DMS 273 treated with DMSO at 0.1 percent for 48 hours (cell line): ENCODE measurements at regions not wholly inside any gene's neighbourhood (a gene's known extent, or its start where the extent isn't known, plus 50 kb on each side); places are given as distances from the start of the nearest gene placed in this dataset.
"Not testable (repeated sequence)": the region's sequence is repeated elsewhere in the genome, so short reads cannot be mapped to it uniquely, and the experiment has no call there.

ENCODE experiments used
- DNase-seq: peaks from one replicate; lab custom pipeline; 2025; lab: John Stamatoyannopoulos, UW

DNA sequence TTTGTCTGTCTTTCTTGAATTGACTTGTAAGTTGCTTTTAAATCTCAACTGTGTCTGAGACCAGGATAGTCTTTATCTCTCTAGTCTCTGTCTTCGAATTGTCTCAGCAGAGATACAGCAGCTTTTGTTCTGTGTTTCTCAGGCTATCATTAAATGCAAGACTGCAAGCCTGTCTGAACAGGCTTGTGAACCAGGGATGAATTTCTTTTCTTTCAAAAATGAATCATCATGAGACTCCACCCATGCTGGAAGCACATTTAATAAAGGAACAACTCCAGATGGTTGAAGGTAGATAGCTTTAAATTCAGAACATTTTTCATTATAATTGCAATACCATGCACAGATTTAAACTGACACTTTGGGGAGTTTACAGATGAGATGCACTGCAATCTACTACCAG, 155.9 kb downstream of the SEC23IP start:
- no peak for DNase-seq

DNA sequence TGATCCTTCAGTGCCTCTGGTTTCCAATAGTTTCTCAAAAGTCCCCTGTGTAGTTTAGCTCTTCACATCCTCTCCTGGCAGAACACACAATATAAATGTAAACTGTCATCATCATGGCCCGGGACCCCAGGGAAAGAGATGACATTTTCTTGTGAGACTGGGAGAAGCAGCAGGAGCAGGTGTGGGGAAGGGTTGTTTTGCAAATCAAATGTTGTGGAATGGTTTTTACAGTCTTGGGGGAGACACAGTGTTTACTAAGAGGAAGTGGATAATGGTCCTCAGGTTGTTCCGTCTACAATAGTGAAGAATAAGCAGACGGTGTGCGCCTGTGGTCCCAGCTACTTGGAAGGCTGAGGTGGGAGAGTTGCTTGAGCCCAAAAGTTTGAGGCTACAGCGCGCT, 159.1 kb downstream of the SEC23IP start:
- no peak for DNase-seq

- no peak for DNase-seq
Measured at GRCh38 chr10:120052964-120053702, 160.6 kb downstream of the SEC23IP start.

GRCh38 chr10:120059790-120060189, 167.3 kb downstream of the SEC23IP start:
- not testable (repeated sequence) for DNase-seq

GRCh38 chr10:120067427-120067826, 174.9 kb downstream of the SEC23IP start:
- no peak for DNase-seq

DNA sequence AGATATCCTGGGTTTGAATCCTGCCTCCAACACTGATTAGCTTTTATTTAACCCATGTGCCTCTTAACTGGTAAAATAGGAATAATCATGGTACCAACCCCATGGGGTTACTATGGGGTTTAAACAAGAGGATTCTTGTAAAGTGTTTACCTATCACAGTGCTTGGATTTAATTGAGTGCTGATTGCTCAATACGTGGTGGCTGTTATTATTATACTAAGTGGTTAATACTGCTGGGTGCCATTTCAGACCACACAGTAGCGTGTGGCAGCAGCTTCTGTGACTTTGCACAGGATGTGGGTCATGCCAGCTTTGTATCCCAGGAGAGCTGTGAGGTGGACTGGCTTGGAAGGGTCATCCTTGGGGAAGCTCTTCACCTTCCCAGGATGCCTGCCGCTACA, 177.2 kb downstream of the SEC23IP start:
- DNase-seq: no peak

DNA sequence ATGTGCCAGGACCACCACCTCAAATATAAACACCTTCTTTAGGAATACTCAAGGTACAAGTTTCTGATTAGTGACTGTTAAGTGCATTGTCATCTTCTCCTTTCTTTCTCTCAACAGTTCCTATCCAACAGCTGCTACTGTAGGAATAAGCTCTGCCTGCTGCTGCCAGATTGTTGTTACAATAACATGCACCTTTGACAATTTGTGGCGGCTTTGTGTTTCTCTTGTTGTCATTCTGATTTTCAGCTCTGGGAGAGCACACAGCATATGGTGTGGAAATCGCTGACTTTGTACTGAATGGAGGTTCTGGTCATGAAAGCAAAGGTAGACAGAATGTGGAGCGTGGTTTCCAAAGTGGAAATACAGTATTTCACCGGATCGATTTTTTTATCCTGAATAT, 182.8 kb downstream of the SEC23IP start:
- peak; percentile 69 for DNase-seq

DNA sequence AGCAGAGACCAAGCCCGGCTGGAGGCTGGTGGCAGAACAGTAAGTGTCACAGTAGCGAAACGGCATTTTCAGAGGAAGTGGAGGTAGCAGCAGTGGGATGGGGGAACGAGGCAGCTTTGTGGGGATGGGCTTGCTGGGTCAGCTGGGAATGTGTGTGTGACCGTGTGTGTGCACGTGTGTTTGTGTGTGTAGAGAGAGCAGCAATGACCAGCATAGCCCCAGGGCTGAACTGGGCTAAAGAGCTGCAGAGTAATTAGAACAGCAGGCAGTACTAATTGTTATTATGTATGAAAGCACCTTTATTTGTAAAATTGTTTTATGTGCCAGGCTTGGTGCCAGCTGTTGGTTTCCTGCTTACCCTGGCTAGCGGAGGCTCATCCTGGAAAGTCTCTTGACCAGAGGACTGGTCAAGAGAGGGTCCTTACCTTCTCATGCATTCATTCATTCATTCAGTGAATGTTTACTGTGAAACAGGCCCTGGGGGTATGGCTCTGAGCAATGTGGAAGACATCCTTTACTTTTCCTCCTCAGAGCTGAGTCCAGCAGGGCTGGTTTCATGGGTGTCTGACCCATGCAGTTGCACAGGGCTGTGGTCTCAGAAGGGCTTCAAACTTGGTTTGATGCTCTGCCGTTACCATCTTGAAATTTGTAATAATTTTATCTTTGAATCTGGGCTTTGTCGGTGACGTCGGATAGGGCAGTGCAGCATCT, 184.6 kb downstream of the SEC23IP start:
- no peak for DNase-seq

DNA sequence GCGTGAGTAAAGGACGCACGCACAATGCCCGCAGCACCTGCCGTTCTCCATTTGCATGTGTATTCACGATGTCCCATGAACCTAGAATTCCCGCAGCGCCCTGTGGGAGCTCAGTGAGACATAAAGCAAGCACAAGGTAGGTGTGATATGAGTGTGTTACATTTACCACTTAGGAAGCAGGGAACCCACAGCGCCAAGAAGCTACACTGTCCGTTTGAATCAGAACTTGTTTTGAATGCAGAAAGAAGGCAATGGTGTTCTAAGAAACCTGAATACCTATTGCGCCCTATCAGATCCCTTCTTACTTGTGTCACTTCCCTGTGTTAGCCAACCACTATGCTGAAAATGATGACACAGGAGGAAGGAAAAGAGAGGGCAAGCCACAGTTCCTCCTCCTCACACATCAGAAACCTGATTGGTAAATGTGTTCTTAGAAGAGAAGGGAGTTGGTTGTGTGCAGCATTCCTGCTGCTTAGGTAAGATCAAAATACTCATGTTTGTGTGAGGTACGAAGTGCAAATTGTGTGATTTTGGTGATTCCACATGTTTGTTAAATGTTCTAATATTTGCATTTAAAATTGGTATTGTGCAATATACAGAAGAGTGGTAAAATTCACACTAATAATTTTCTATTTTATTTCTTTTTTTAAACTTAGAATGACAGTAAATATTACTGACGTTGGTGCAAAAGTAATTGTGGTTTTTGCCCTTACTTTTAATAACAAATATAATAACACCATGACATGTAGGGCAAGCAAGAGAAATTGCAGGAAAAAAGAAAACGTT, 185.4 kb downstream of the SEC23IP start:
- no peak for DNase-seq

GRCh38 chr10:120085096-120085796, 192.7 kb downstream of the SEC23IP start:
- DNase-seq: peak; percentile 76

DNA sequence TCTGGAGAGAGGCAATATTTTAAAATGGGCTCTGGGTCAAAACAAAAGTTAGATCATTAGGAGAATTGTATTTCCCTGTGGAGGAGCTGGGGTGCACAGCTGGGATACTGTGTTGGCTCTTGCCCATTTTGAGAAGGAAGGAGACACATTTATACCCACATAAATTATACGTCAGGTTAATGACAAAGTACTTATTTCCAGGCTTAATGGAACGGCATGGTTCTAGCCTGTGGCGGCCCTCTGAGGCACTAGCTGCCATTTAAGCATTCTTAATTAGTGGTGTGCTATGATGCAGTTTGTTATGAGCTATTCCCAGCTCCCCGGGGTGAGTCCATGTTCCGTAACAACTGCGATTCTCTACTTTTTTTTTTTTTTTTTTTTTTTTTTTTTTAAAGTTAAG, 193.5 kb downstream of the SEC23IP start:
- peak; percentile 13 for DNase-seq

GRCh38 chr10:120087109-120087508, 194.6 kb downstream of the SEC23IP start:
- DNase-seq: no peak

GRCh38 chr10:120095875-120096274, 203.3 kb downstream of the SEC23IP start:
- DNase-seq: no peak

DNA sequence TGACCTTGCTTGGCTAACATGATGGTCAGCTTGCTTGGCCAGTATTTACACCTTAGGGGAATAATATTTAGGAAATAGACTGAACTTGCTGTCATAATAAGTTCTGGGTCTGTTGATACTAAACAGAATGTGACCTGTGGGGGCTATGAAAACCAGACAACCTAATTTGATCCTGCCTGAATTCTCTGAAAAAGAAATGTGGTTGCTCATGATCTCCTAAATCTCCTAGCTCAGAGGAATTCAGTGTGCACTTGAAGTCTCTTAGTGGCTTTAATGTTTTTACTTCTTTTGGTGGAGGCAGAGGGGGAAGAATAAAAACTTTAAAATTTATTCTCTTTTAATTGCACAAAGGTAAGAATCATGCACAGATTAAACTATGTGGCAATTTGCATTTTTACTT, 205.2 kb downstream of the SEC23IP start:
- DNase-seq: no peak

- DNase-seq: no peak
Measured at GRCh38 chr10:120098232-120098930, 205.9 kb downstream of the SEC23IP start.

DNA sequence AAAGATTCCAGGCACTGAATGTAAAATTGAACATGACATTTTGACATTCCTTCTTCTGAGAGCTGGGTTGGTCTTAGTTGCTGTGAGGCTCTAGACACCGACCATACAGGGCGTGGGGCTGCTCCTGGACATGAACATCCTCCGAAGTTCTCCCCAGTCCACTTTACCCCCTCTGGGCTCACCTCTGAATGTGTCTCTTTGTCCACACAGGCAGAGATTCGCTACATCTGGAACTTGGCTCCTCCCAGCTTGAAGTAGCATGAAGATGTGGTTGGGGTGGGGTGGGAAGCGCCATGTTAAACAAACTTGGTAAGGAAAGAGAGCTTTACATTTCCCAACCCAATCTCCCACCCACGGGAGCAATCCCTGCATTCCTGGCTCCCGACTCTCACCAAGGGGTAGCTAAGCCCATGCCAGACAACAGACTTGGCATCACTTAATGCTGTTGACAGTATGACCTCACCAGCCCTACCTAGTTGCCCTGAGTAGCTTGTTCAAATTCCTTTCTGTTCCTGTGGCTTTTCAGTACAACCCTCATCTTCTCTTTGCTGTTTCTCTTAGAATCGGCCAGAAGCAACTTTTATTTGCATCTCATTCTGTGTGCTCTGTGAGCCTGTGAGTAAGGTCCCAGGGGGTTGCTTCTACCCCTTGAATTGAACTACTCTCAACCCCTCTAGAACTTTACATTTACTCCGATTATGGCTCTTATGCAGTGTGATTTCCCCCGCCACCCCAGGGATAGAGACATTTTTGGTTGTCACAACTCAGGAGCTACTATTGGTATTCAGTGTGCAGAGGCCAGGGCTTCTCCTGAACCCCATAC, 211.4 kb downstream of the SEC23IP start:
- DNase-seq: no peak

GRCh38 chr10:120105001-120105400, 212.5 kb downstream of the SEC23IP start:
- no peak for DNase-seq

- DNase-seq: no peak
Measured at GRCh38 chr10:120105492-120105891, 213.0 kb downstream of the SEC23IP start.

DNA sequence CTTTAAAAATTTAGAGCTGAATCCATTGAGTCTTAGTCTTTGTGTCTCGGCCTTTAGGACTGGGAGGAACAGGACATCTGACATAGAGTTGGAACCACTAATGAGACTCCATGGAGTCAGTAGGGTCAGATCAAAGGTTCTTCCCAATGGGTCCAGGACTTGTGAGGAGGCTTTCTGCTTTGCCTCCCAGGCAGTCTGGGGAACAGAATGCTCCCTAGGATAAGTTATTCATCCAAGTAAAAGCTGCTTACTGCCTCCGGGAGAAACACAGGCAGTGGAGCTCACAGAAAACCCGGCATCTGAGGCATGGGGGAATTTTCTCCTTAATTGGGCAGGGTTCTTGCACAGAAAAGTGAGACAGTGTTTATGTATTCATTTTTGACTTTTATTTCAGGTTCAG, 216.4 kb downstream of the SEC23IP start:
- DNase-seq: no peak

DNA sequence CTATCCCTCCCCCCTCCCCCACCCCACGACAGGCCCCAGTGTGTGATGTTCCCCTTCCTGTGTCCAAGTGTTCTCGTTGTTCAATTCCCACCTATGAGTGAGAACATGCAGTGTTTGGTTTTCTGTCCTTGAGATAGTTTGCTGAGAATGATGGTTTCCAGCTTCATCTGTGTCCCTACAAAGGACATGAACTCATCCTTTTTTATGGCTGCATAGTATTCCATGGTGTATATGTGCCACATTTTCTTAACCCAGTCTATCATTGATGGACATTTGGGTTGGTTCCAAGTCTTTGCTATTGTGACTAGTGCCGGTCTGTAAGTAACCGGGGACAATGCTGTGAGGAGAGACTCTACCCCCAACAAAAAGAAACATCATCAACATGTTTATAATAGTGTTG, 217.2 kb downstream of the SEC23IP start:
- not testable (repeated sequence) for DNase-seq

DNA sequence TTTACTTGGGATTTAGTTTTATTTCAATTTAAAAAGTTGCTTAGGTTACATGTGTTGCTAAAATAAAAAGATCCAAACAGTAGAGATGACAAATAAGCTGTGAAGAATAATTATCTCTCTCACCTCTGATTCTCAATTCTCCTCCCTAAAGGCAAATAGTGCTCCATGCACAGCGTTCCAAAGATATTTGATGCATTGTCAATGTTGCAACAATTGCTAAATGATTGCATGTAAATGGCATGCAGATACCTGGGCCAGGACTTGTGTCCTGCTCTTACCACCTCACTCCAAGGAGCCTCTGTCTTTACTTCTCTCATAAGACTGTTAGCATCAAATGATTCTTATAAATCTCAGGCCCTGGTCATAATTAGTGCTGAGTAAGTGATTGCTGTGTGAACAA, 217.7 kb downstream of the SEC23IP start:
- DNase-seq: no peak
